ENCODE measurements at regions not wholly inside any gene's neighbourhood (a gene's known extent, or its start where the extent isn't known, plus 50 kb on each side); places are given as distances from the start of the nearest gene placed in this dataset.

- no peak for DNase-seq
These were observed 1409.0 kb downstream of the PLA2G4A start for GRCh38 chr1:188237573-188238348.

DNA sequence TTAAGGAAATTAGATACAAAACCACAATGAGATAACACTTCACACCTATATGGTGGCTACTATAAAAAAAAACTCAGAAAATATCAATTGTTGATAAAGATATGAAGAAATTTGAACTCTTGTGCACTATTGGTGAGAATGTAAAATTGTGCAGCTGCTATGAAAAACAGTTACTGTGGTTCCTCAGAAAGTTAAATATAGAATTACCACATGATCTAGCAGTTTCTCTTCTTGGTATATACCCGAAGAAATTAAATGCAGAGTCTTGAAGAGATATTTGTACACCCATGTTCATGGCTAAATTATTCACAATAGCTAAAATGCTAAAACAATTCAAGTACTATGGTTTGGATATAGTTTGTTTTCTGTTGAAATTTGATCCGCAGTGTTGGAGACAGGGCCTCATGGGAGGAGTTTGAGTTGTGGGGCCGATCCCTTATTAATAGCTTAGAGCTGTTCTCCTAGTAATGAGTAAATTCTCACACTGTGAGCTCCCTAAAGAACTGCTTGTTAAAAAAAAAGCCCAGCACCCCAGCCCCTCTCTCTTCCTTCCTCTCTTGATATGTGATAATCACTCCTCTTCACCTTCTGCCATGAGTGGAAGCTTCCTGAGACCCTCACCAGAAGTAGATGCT lies 1412.1 kb downstream of the PLA2G4A start:
- no peak for DNase-seq

DNA sequence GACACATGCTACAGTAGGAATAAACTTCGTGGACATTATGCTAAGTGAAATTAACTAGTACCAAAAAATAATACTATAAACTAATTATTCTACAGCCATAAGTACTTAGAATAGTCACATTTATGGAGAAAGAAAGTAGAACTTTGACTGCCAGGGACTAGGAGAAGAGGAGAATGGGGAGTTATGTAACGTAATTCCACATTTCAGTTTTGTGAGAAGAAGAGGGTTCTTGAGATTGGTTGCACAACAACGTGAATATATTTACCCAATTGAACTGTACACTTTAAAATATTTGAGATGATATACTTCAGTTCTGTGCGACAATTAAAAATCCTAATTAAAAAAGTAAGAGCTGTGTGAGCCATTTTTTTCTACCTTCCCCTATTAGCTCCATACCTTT lies 1412.9 kb downstream of the PLA2G4A start:
- no peak for DNase-seq

GRCh38 chr1:188243456-188243855 lies 1414.7 kb downstream of the PLA2G4A start:
- DNase-seq, result no peak

DNA sequence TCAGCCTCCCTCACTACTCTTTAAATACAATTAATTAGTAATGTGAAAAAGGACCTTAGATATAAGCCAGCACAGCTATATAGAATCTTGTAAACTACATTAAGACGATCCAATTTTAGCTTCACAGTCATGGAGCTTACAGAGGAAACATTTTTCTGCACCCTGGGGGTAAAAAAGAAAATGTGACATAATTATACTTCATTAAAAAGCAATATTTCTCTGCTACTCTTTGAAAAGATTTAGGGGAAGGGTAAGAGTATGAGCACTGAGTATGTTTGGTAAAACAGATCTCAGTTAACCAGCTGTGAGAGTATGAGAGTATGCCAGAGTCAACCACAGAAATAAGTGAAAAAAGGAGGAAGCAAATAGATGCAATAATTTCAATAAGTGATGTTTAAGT lies 1415.9 kb downstream of the PLA2G4A start:
- DNase-seq, result no peak

- DNase-seq, result no peak
These were observed 1418.5 kb downstream of the PLA2G4A start for GRCh38 chr1:188247255-188247654.

DNA sequence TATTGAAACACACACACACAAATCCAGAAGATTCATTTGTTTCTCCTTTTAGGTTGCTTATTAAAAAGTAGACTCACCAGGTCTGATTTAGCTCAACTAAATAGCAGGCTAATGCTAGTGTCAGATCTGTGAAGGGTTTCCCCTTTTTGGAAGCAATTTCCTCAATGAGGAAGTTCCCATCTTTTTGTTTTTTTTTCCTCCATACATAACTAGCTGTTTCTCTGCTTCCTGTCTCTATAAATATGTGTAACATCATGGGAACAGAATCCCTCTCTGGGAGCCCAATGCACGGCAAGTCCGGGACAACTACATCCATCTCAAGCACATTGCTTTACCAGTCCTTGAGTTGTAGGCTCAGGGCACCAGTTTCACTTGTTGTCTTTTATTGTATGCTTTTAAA lies 1421.1 kb downstream of the PLA2G4A start:
- DNase-seq, result no peak

DNA sequence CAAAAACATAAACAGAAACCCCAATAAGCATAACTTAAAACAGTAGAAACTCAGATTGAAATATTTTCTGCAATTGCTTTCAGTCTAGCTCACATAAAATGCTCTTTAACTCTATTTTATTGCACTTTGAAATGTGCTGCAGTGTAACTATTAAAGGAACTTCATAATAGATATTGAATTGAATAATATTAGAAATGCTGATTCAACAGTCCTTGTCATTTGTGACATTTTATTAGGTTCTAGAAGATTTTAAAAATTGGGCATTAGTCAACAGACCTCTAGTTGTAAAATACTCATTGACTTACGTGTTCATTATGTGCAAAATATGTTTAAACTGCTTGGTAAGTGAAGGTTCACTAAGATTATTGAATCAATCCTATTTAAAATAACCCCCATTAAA lies 1422.3 kb downstream of the PLA2G4A start:
- no peak for DNase-seq

GRCh38 chr1:188261849-188262248 lies 1433.1 kb downstream of the PLA2G4A start:
- DNase-seq, result no peak

GRCh38 chr1:188269956-188270355 lies 1441.2 kb downstream of the PLA2G4A start:
- no peak for DNase-seq

DNA sequence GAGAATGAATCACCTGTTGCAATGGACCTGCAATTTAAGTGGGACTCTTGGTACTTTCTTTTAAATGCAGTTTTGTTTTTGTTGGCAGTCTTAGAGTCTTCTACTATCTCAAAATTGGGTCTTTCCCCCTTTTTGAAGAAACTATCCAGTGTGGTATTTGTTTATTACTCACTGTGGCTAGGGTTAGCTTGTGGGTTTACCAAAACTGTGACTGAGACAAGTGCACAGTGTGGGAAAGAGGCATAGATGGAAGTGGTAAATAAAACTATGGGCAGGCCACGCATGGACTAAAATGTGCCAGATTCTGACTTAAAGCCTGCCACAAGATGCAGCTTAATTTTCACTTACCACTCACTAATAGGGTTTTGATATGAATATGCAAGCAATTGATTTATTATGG lies 1441.7 kb downstream of the PLA2G4A start:
- DNase-seq, result no peak

DNA sequence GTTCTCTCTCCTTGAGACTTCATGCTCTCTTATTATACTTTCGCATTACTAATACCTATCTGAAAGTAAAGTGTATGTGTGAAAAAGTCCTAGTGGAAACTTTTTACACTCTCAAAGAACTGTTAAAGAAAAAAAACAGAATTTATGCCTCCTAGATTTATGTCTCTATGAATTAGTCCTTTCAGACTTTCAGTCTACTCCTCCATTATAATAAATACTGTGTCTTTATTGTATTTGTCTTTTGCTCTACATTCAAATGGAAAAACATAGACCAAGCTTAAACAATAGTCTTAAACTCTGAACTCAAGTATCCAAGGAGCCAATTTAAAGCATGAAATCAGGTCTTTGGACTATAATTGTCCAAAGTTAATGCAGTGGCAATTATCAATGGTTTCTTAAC lies 1449.0 kb downstream of the PLA2G4A start:
- DNase-seq, result no peak

DNA sequence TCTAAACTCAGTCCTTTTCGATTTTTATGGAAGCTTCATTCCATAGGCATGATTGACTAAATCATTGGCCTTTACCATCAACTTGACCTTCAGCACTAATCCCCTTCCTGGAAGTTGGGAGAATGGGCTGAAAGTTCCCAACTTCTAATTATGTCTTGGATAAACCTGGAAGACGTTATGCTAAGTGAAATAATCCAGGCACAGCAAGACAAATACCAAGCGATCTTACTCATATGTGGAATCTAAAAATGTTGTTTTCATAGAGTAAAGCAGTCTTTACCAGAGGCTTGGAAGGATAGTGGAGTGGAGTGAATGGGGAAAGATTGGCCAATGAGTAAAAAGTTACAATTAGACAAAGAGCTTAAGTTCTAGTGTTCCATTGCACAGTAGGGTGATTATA lies 1453.2 kb downstream of the PLA2G4A start:
- no peak for DNase-seq

DNA sequence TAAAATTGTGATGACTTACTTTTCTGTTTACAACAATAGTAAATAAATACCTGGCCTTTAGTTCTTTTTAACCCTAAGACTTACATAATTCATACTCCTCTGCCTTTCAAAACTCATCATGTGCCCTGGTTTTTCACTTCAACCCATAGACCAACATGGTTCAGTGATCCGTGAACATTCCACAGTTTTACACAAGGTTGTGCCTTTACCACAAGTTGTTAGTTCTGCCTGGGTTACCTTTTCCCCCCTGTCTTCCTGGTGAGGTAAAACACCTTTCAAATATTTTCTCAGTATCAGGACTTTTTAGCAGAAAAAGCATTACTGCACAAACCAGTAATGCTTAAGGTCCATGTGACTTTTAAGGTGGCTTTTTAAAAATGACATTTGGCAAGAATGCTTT lies 1466.4 kb downstream of the PLA2G4A start:
- no peak for DNase-seq

DNA sequence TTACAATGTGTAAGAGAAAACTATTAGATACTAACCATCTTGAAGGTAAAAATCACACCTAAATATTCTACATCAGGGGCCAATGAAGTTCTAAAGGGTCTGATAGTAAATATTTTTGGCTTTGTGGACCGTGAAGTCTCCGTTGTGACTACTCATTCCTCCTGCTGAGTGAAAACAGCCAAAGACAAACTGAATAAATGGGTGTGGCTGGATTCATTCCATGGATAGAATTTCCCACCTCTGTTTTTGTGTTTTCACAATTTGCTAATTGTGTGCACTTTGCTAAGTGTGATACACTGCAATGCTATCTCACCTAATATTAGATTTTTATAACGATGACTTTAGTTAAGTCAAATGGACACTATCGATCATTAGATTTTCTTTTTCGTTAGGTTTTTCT lies 1474.0 kb downstream of the PLA2G4A start:
- no peak for DNase-seq

DNA sequence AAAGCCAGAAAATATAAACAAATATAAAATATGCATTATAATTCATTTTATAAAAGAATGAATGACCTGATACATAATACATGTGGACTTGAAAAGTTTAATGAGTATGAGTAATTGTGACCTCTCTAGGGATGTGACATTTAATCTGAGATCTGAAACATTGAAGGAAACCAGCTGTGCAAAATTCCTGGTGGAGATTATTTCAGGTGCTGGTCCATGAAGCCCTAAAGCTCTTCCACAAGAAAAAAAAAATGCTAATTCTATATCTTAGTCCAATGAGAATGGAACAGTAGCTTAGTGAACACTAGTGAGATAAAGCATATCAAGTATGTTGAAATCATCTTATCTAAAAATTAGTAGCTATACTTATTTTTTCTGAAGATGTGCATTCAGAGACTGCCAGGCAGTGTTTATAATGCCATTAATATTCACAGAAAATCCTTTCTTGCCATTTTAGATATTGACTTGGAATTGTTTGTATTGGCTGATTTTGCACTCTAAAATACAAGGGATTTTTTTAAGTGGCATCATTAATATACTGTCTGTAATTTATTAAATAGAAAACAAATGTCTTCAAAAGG lies 1485.9 kb downstream of the PLA2G4A start:
- peak; percentile 18 for DNase-seq

- no peak for DNase-seq
These were observed 1489.1 kb downstream of the PLA2G4A start for GRCh38 chr1:188317894-188318293.

DNA sequence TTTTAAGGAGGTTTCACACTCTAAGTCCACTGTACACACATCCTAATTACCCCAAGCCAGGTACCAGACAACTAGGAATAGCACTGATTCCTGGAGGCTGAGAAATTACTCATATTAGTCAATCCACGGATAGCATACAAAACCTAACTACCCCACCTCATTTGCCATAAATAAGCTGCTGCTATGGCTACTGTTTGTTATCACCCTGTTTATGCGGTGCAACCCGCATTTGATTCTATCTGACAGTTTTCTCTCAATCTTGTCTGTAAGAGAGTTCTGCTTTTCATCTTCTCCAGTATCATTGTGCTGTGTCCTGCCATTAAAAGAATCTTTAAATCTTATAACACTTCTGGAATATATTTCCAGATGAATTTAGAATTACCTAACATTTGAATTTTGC lies 1496.5 kb downstream of the PLA2G4A start:
- DNase-seq, result no peak

DNA sequence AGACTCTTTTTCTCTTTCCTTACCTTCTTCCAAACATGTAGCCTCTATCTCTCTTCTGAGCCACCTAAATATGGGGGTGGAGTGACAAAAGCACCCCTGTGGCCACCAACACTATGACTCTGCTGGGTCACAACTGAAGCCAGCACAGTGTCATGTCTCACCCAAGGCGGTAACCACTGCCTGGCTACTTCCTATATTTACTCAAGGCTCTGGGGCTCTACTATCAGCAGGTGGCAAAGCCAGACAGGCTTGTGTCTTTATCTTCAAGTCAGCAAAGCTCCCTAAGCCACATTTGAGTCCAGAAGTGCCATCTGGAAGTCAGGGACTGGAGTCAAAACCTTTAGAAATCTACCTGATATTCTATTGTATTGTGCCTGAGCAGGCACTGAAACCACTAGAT lies 1515.2 kb downstream of the PLA2G4A start:
- no peak for DNase-seq

- no peak for DNase-seq
These were observed 1521.4 kb downstream of the PLA2G4A start for GRCh38 chr1:188350104-188350503.

DNA sequence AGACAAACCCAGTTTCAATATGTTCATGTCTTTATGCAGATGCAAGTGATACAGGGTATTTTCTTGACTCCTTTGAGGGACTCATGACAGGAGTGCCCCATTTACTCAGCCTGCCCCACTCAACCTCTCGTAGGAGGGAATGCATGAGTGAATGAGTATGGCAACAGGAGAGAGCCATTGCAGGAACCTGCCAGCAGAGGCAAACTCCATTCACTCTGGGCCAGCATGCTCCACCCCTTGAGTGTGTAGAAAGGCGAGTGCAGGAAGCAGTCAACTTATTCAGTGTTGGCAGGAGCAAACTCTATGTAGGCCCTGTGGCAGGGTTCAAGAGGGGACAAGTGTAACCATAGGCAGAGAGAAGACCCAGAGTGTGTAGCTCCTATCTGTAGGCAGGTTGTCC lies 1526.3 kb downstream of the PLA2G4A start:
- no peak for DNase-seq

DNA sequence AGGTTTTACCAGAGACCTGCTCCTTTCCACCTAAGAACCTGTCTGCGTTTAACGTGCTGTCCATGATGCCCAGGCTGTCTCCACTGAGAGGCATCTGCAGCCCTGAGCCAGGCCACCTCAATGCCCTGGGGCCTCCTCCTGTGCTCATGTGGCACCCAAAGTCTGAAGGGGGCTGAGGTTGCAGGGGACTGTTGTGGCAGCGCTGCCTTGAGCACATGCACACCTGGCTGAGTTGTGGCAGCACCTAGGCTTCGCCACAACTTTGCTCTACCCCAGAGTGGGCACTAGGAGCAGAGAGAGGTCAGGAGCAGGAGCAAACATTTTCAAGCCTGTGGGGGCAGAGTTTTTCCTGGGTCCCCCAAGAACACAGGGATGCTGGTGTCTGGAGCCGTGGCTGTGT lies 1527.1 kb downstream of the PLA2G4A start:
- no peak for DNase-seq

- DNase-seq, result no peak
These were observed 1530.6 kb downstream of the PLA2G4A start for GRCh38 chr1:188359315-188359714.

GRCh38 chr1:188363943-188364342 lies 1535.2 kb downstream of the PLA2G4A start:
- no peak for DNase-seq
